Suprapubic skin (tissue), 3 donors: ENCODE measurements at regions not wholly inside any gene's neighbourhood (a gene's known extent, or its start where the extent isn't known, plus 50 kb on each side); places are given as distances from the start of the nearest gene placed in this dataset.

ENCODE experiments used
- CTCF ChIP-seq, 2 donors: fragments of 200-600 bp in 1 of 2; fragments of 450-650 bp in 1 of 2; sonication (generic) in 1 of 2; IDR thresholded peaks; one replicate each; pipeline ENCODE4 v1.5.1; 2016 to 2019; ENCODE audit warnings: antibody characterized with exemption in 2 of 2, mild to moderate bottlenecking in 1 of 2, moderate library complexity in 1 of 2
- EP300 ChIP-seq: sonication (generic); formaldehyde crosslinking; IDR thresholded peaks from one replicate; pipeline ENCODE4 v1.6.1; 2017; ENCODE audit warnings: antibody characterized with exemption
- POLR2A ChIP-seq, 2 donors: fragments of 450-650 bp; IDR thresholded peaks; one replicate each; pipeline ENCODE4 v1.6.1; 2017; ENCODE audit warnings: antibody characterized with exemption in 2 of 2, mild to moderate bottlenecking in 2 of 2, moderate library complexity in 2 of 2

GRCh38 chr13:71087432-71087831 is 779.6 kb downstream of the DACH1 start:
- TF ChIP-seq CTCF (IDR thresholded peaks at IDR 0.05): no peak
- TF ChIP-seq POLR2A (IDR thresholded peaks at IDR 0.05): no peak
- no peak for TF ChIP-seq EP300
